Skin epidermis (tissue), 12 donors: ENCODE measurements at regions not wholly inside any gene's neighbourhood (a gene's known extent, or its start where the extent isn't known, plus 50 kb on each side); places are given as distances from the start of the nearest gene placed in this dataset.
A peak's percentile ranks its signal among the peaks of the same experiment; 100 is the strongest.

Experiments
- H3K27ac ChIP-seq, 21 experiments: fragments of 200-600 bp; sonication (generic) in 11 of 21; one replicate each; pipeline ENCODE4 v1.5.0; 2020; ENCODE audit warnings: mild to moderate bottlenecking in 3 of 21, inconsistent platforms in 2 of 21, moderate library complexity in 2 of 21
- H3K4me3 ChIP-seq, 7 experiments: fragments of 200-600 bp; sonication (generic) in 2 of 7; one replicate each; pipeline ENCODE4 v1.5.0; 2020; ENCODE audit warnings: inconsistent platforms in 2 of 7, mild to moderate bottlenecking in 2 of 7, moderate library complexity in 1 of 7

GRCh38 chr9:17021387-17021970, 113.4 kb upstream of the CNTLN start:
- H3K27ac ChIP-seq = no peak overlapping the region
- H3K4me3 ChIP-seq = no peak overlapping the region

DNA sequence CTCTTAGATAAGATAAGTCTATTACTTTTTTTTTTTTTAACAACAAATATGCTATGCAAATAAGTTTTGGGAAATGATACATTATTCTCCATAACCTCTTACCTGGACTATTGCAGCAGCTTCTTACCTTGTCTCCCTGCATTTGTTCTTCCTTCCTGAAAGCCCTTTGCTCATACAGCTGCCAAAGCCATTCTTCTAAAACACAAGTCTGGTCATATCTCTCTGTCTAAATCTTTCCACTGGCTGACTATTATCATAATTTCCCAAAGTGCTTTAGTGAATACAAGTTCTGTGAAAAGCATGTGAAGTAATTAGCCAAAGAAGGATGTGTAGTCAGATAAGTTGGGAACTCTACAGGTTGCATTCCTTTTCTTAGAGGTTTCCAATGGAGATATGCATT, 115.4 kb upstream of the CNTLN start:
- H3K4me3 ChIP-seq = no peak overlapping the region
- H3K27ac ChIP-seq = peak overlapping the region in 5 of 21 experiments; percentile 31 to 84 (median 79)

DNA sequence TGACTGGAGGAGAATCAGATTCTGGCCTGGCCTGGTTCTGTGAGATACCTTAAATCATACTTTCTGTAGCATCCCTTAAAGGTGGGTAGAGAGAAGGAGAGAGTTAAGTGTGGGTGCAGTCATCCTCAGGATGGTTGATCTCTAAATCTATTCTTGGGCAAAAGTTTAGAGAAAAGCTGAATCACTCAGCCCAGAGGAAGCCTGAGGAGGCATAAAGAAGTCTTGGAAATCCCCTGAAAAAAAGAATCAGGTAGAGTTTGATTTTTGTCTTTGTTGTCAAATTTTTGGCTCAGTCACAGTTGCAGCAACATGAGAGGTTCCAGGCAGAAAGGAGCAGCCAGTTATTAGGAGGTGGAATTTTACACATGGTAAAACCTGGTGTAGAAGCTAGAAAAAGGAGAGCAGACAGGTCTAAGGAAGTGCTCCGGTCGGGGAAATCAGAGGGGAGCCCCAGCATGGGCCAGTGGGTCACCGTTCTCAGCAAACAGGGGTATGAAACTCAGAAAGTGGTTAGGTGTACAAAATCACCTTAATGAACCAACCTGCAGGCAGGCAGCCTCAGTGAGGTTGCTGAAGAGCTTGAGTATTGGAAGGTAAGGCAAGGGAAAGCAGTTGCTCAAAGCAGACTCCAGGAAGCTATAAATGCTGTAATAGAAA, 116.2 kb upstream of the CNTLN start:
- peak overlapping the region in 19 of 21 experiments; percentile 9 to 84 (median 60) for H3K27ac ChIP-seq
- H3K4me3 ChIP-seq = no peak overlapping the region

DNA sequence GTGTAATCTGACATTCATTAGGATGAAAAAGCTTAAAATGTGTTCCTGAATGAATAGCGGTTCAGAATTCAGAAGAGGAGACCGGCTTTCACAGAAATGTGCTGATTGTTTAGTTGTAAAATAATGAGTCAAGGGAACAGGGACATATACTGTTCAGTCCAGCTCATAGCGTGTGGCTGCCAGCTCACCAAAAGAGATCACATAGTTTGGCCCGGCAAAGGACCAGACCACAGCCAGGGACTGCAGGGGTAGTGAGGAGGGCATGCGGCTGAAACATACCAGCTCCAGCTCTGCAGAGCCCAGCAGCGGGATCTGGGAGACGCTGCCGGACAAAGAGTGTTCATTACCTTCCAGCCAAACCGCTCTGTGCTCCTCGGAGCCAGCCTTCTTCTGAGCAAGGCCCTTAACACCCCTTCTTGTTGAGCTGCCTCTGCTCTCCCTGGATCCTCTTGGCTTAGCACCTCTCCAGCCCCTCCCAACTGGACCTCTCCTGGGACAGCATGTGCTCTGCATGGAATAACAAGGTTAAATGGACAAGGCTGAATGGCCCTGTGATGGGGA, 116.8 kb upstream of the CNTLN start:
- H3K27ac ChIP-seq = peak overlapping the region in 19 of 21 experiments; percentile 11 to 84 (median 63)
- no peak overlapping the region for H3K4me3 ChIP-seq

- Histone ChIP-seq H3K27ac (no peak overlapping the region), H3K4me3 (no peak overlapping the region)
Observed at GRCh38 chr9:17013891-17014290, 120.9 kb upstream of the CNTLN start.

DNA sequence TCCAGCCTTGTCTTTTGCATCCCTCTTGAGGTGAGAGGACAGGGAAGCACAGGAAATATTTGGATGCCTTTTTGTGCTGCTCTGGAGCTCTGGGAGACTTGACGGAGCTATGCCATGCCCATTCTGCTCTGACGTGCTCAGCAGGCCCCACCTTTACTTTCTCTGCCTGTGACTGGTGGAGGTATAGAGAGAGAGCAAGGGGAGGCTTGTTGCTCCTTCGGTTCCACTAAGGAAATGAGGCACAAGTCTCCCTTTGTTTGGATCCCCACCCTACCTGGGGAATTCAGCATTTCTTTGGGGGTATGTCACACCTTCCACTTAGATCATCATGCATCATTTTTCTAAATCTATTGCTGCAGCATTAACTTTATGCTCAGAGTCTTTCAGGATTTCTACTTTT, 121.8 kb upstream of the CNTLN start:
- H3K27ac ChIP-seq = no peak overlapping the region
- H3K4me3 ChIP-seq = no peak overlapping the region

DNA sequence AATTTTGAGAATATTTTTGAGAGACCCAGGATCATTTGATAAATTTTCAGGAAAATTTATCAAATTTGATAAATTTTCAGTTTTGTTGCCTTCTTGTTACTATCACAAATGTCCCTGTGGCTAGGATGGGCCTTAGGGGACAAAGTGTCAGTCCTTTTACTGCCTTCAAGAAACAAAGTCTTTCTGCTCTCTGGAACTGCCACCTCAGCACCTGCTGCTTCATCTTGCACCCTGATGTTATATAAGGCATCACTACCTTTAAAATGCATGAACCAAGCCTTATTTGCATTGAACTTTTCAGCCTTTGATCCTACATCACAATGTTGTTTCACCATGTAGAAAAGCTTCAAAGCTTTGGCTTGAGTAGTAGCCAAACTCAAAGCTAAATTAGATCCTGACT, 123.0 kb upstream of the CNTLN start:
- H3K4me3 ChIP-seq = no peak overlapping the region
- H3K27ac ChIP-seq = no peak overlapping the region

GRCh38 chr9:17009071-17009470, 125.8 kb upstream of the CNTLN start:
- Histone ChIP-seq H3K4me3 (no peak overlapping the region), H3K27ac (no peak overlapping the region)

DNA sequence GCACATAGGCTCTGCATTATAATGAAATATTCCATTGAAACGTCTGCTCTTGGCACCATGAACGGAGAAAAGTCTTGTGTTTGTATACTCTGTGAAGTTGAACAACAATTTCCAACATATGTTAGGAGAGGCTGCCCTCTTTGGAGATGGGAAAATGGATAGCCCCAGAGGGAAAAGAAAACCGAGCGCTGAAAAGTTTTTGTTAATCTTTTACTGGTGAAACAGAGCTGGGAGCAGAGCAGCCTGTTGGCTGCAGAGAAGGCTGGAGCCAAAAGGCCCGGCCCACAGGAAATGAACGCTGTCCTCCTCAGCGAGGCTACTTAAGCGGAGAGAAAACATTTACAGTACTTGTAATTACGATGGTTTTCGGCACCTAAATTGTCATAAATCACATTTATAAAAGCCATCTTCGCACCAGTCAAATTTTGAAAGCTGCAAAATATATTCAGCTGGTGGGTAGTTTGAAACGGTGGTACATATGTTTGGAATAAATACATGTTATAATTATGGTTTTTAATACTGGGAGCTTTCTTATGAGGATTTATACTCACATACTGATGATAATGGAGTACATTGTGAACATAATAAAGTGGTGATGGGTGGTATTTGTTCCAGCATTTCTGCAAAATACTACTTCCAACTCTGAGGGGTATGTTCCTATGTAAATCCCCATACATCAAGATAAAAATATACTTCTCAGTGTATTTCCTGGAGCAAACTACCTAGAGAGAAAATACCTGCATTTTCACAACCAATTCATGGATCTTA, 129.6 kb upstream of the CNTLN start:
- peak overlapping the region in 1 of 7 experiments; percentile 16 for H3K4me3 ChIP-seq
- peak overlapping the region in 3 of 21 experiments; percentile 22 to 34 (median 28) for H3K27ac ChIP-seq

- no peak overlapping the region for H3K4me3 ChIP-seq
- peak overlapping the region in 1 of 21 experiments; percentile 30 for H3K27ac ChIP-seq
Observed at GRCh38 chr9:17004500-17004899, 130.3 kb upstream of the CNTLN start.

- Histone ChIP-seq H3K4me3 (no peak overlapping the region), H3K27ac (peak overlapping the region in 1 of 21 experiments; percentile 30)
Observed at GRCh38 chr9:17003576-17004240, 131.1 kb upstream of the CNTLN start.

- Histone ChIP-seq H3K4me3 (no peak overlapping the region), H3K27ac (no peak overlapping the region)
Observed at GRCh38 chr9:16996901-16997491, 126.5 kb upstream of the BNC2 start.

DNA sequence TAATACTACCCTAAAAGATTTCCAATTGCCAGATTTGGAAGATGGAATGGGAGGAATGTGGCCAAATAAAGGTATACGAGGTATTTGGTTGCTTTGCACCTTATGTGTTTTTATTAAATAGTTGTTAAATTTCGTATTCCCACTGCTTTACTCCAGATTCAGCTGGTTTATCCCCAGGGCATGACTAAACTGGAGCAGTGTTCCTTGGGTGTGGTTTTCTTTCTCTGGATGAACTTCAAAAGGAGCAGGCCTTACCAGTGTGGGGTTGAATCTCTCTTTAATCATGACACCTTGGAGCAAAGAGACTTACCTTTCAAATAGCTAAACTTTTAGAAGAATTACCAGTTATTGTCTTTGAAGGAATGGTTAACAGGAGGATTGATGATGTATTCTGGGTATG, 121.7 kb upstream of the BNC2 start:
- H3K27ac ChIP-seq = no peak overlapping the region
- H3K4me3 ChIP-seq = no peak overlapping the region

- no peak overlapping the region for H3K4me3 ChIP-seq
- peak overlapping the region in 6 of 21 experiments; percentile 1 to 72 (median 18) for H3K27ac ChIP-seq
Observed at GRCh38 chr9:16987026-16987425, 116.6 kb upstream of the BNC2 start.

GRCh38 chr9:16986556-16986955, 116.1 kb upstream of the BNC2 start:
- H3K27ac ChIP-seq = peak overlapping the region in 5 of 21 experiments; percentile 1 to 41 (median 28)
- H3K4me3 ChIP-seq = no peak overlapping the region

- H3K4me3 ChIP-seq = no peak overlapping the region
Observed at GRCh38 chr9:16985559-16986348, 115.3 kb upstream of the BNC2 start.

GRCh38 chr9:16982780-16983310, 112.4 kb upstream of the BNC2 start:
- no peak overlapping the region for H3K4me3 ChIP-seq
- no peak overlapping the region for H3K27ac ChIP-seq

More at GRCh38 chr9:16985559-16986348, 115.3 kb upstream of the BNC2 start:
- H3K27ac ChIP-seq = peak overlapping the region in 9 of 21 experiments; percentile 10 to 49 (median 33)

GRCh38 chr9:16976427-16976826, 106.0 kb upstream of the BNC2 start:
- Histone ChIP-seq H3K4me3 (no peak overlapping the region), H3K27ac (no peak overlapping the region)

GRCh38 chr9:16974436-16974835, 104.0 kb upstream of the BNC2 start:
- no peak overlapping the region for H3K27ac ChIP-seq
- no peak overlapping the region for H3K4me3 ChIP-seq
